ENCODE measurements at regions not wholly inside any gene's neighbourhood (a gene's known extent, or its start where the extent isn't known, plus 50 kb on each side); places are given as distances from the start of the nearest gene placed in this dataset.

DNA sequence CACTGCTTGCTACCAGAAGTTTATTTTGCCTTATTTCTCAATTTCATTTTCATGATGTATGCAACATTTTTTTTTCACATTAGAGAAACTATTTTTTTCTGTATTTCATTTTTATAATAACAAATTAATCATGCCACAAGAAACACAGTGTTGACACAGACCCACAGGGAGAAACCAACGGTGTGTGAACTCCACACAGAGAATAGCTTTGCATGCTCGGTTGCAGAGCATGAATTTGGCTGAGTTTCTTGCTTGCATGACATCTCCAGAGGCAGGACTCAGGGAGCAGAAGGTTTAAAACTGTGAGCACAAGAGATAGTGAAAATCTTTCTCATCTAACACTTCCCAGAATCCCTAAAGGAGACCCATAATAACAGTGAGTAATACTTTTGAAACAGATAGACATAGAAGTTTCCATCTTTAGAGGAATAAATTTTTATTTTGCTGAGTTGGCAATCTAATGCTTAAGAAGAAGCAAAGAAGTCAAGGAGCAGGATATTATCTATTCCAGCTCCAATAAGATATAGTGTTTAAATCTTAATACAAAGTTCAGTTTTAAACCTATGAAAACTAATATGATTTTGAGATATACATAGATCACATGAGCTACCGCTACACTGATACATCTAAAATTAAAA, 890.9 kb downstream of the MRPL39 start:
- TF ChIP-seq YY1 (IDR thresholded peaks at IDR 0.05; ENCODE audit: low read depth) (no peak), NFIC (IDR thresholded peaks at IDR 0.05) (no peak), MAX (IDR thresholded peaks at IDR 0.05) (no peak), TAF1 (IDR thresholded peaks at IDR 0.05; ENCODE audit: low read depth) (no peak), REST (IDR thresholded peaks at IDR 0.05; ENCODE audit: low read depth) (no peak), TCF12 (IDR thresholded peaks at IDR 0.05; ENCODE audit: low read depth) (no peak), ZBTB7A (IDR thresholded peaks at IDR 0.05; ENCODE audit: low read depth) (no peak), USF1 (IDR thresholded peaks at IDR 0.05) (no peak), RAD21 (IDR thresholded peaks at IDR 0.05; ENCODE audit: low read depth) (no peak), TEAD4 (IDR thresholded peaks at IDR 0.05) (no peak), FOXM1 (IDR thresholded peaks at IDR 0.05; ENCODE audit: borderline replicate concordance, low read depth) (no peak), EP300 (IDR thresholded peaks at IDR 0.05; ENCODE audit: borderline replicate concordance) (no peak), CREB1 (IDR thresholded peaks at IDR 0.05; ENCODE audit: low read depth) (no peak), CEBPB (IDR thresholded peaks at IDR 0.05) (no peak), EGR1 (IDR thresholded peaks at IDR 0.05) (no peak)

- no peak for TF ChIP-seq YY1 (IDR thresholded peaks at IDR 0.05; ENCODE audit: low read depth)
- TF ChIP-seq TEAD4 (IDR thresholded peaks at IDR 0.05) = no peak
- no peak for TF ChIP-seq FOXM1 (IDR thresholded peaks at IDR 0.05; ENCODE audit: borderline replicate concordance, low read depth)
- no peak for TF ChIP-seq TAF1 (IDR thresholded peaks at IDR 0.05; ENCODE audit: low read depth)
- TF ChIP-seq EP300 (IDR thresholded peaks at IDR 0.05; ENCODE audit: borderline replicate concordance) = no peak
- no peak for TF ChIP-seq EGR1 (IDR thresholded peaks at IDR 0.05)
- TF ChIP-seq RAD21 (IDR thresholded peaks at IDR 0.05; ENCODE audit: low read depth) = no peak
- TF ChIP-seq TCF12 (IDR thresholded peaks at IDR 0.05; ENCODE audit: low read depth) = no peak
- no peak for TF ChIP-seq ZBTB7A (IDR thresholded peaks at IDR 0.05; ENCODE audit: low read depth)
- TF ChIP-seq CEBPB (IDR thresholded peaks at IDR 0.05) = no peak
- no peak for TF ChIP-seq CREB1 (IDR thresholded peaks at IDR 0.05; ENCODE audit: low read depth)
- TF ChIP-seq NFIC (IDR thresholded peaks at IDR 0.05) = no peak
- TF ChIP-seq REST (IDR thresholded peaks at IDR 0.05; ENCODE audit: low read depth) = no peak
- TF ChIP-seq MAX (IDR thresholded peaks at IDR 0.05) = no peak
- no peak for TF ChIP-seq USF1 (IDR thresholded peaks at IDR 0.05)
Measured at GRCh38 chr21:24714646-24715200, 892.6 kb downstream of the MRPL39 start.

GRCh38 chr21:24705201-24705600, 902.1 kb downstream of the MRPL39 start:
- TF ChIP-seq TEAD4 (IDR thresholded peaks at IDR 0.05) (no peak), ZBTB7A (IDR thresholded peaks at IDR 0.05; ENCODE audit: low read depth) (no peak), MAX (IDR thresholded peaks at IDR 0.05) (no peak), TAF1 (IDR thresholded peaks at IDR 0.05; ENCODE audit: low read depth) (no peak), USF1 (IDR thresholded peaks at IDR 0.05) (no peak), TCF12 (IDR thresholded peaks at IDR 0.05; ENCODE audit: low read depth) (no peak), YY1 (IDR thresholded peaks at IDR 0.05; ENCODE audit: low read depth) (no peak), RAD21 (IDR thresholded peaks at IDR 0.05; ENCODE audit: low read depth) (no peak), EGR1 (IDR thresholded peaks at IDR 0.05) (no peak), REST (IDR thresholded peaks at IDR 0.05; ENCODE audit: low read depth) (no peak), FOXM1 (IDR thresholded peaks at IDR 0.05; ENCODE audit: borderline replicate concordance, low read depth) (no peak), CREB1 (IDR thresholded peaks at IDR 0.05; ENCODE audit: low read depth) (no peak), NFIC (IDR thresholded peaks at IDR 0.05) (no peak), CEBPB (IDR thresholded peaks at IDR 0.05) (no peak), EP300 (IDR thresholded peaks at IDR 0.05; ENCODE audit: borderline replicate concordance) (no peak)
